ENCODE measurements at regions not wholly inside any gene's neighbourhood (a gene's known extent, or its start where the extent isn't known, plus 50 kb on each side); places are given as distances from the start of the nearest gene placed in this dataset.

DNA sequence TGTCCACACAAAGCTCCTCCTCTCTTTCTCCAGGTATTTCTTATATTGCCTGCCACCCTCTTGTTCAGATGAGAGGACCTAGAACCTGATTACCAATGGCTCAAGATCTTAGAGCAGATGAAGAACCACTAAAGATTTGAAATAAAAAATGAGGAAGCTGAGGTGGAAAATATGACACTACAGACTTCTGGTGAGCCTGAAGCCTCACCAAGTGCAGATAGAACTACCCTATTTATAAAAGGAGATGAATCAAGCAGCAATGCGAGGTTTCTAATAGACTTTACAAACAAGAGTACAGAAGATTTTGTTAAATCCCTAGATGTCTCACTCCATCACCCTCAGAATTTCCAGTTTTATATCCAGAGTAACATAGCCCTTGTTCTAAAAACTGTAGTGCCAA, 345.8 kb downstream of the TBC1D4 start:
- H3K4me3 ChIP-seq (ENCODE audit: insufficient read depth, low read depth, low read length, poor library complexity, severe bottlenecking) = no peak overlapping the region
- no peaks in the 10 kb centered on the region for H3K9me3 ChIP-seq (ENCODE audit: control insufficient read depth, low read length)
- DNase-seq = no peak
- no peaks in the 10 kb centered on the region for H3K27me3 ChIP-seq (replicated peaks; ENCODE audit: control insufficient read depth, insufficient read depth, low read length, poor library complexity, severe bottlenecking)
- H3K36me3 ChIP-seq (ENCODE audit: control insufficient read depth, insufficient read depth, low read length) = no peaks in the 10 kb centered on the region
- H3K4me1 ChIP-seq (ENCODE audit: control insufficient read depth, insufficient read depth, low read length, poor library complexity, severe bottlenecking) = no peaks in the 10 kb centered on the region
- H3K27ac ChIP-seq (ENCODE audit: insufficient read depth, low read length, poor library complexity, severe bottlenecking) = no peak overlapping the region

DNA sequence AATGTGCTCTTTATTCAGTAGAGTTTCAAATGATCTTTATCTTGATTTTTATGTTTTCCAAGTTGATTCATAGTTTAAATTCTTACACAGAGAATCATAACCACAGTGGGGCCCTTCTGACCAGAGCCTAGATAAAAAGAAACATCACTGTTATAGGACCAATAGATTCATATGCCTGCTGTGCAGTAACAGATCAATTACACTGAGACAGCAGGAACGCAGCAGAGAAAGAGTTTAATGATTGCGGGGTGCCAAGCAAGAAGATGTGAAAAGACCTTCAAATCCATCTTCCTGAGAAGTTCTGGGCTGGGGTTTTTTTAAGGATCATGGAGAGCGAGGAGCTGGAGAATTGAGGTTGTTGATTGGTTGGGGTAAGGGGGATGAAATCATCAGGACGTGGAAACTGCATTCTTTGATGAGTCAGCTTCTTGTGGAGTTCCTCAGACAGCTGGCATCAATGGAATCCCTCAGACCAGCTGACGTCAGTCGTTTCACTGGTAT, 346.6 kb downstream of the TBC1D4 start:
- DNase-seq = no peak
- Histone ChIP-seq H3K9me3 (ENCODE audit: control insufficient read depth, low read length) (no peaks in the 10 kb centered on the region), H3K27ac (ENCODE audit: insufficient read depth, low read length, poor library complexity, severe bottlenecking) (no peak overlapping the region), H3K36me3 (ENCODE audit: control insufficient read depth, insufficient read depth, low read length) (no peaks in the 10 kb centered on the region), H3K27me3 (replicated peaks; ENCODE audit: control insufficient read depth, insufficient read depth, low read length, poor library complexity, severe bottlenecking) (no peaks in the 10 kb centered on the region), H3K4me1 (ENCODE audit: control insufficient read depth, insufficient read depth, low read length, poor library complexity, severe bottlenecking) (no peaks in the 10 kb centered on the region), H3K4me3 (ENCODE audit: insufficient read depth, low read depth, low read length, poor library complexity, severe bottlenecking) (no peak overlapping the region)

DNA sequence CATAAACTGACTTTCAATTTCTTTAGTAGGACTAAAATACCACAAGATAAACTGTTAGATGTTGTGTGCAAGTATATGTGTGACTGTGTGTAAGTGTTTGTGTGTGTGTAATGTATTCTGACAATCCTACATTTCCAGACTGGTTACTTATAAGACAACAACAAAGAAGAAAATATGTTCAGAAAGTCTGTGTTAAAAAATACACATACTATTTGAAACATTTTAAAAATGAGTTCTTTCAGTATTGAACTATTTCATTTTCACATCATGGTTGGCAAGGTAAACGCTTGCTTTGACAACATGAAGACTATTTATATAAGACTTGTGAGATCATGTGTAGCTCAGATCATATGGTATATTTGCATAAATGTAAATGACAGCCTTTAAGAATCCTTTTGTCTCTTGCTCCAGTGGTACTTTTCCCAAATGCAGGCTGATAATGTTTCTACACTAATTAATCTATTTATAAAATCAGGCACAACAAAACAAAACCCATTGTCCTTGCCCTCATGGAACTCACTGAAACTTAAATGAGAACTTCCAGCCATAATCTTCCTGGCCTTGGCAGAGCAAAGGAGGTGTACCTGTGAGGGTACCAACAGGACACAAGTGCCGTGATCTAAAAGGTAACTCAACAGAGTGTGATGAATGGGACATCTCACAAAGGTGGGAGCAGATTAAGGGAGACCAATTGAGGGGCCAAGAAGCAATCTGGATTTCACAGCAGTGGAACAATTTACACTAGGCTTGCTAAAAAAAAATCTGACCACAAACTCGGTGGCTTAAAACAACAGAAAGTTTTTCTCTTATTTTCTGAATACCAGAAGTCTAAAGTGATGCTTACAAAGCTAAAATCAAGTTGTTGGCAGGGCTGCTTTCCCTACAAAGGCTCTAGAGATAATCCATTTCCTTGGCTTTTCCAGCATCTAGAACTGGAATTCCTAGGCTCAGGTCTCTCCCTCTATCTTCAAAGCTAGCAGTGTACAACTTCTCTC, 349.0 kb downstream of the TBC1D4 start:
- no peaks in the 10 kb centered on the region for H3K9me3 ChIP-seq (ENCODE audit: control insufficient read depth, low read length)
- DNase-seq = no peak
- no peaks in the 10 kb centered on the region for H3K36me3 ChIP-seq (ENCODE audit: control insufficient read depth, insufficient read depth, low read length)
- no peaks in the 10 kb centered on the region for H3K27me3 ChIP-seq (replicated peaks; ENCODE audit: control insufficient read depth, insufficient read depth, low read length, poor library complexity, severe bottlenecking)
- H3K4me3 ChIP-seq (ENCODE audit: insufficient read depth, low read depth, low read length, poor library complexity, severe bottlenecking) = no peak overlapping the region
- no peak overlapping the region for H3K27ac ChIP-seq (ENCODE audit: insufficient read depth, low read length, poor library complexity, severe bottlenecking)
- H3K4me1 ChIP-seq (ENCODE audit: control insufficient read depth, insufficient read depth, low read length, poor library complexity, severe bottlenecking) = no peaks in the 10 kb centered on the region

DNA sequence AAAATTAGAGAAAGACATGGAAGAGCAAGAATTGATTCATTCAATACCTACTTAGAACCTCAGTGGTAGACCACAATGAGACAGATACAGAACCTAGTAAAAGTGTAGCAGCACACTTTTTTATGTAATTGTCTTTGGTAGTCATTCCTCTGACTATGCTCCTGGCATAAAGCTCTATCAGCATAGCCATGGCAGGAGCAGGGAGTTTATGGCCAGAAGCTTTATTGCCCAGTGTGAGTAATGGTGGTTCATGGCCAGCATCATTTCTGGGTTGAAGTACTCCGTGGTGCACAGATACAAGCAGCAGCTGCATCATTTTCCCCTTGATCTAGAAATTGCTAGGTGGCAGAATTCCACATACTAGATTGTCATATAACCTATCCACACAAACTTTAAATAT, 352.6 kb downstream of the TBC1D4 start:
- no peaks in the 10 kb centered on the region for H3K27me3 ChIP-seq (replicated peaks; ENCODE audit: control insufficient read depth, insufficient read depth, low read length, poor library complexity, severe bottlenecking)
- DNase-seq = no peak
- no peak overlapping the region for H3K27ac ChIP-seq (ENCODE audit: insufficient read depth, low read length, poor library complexity, severe bottlenecking)

DNA sequence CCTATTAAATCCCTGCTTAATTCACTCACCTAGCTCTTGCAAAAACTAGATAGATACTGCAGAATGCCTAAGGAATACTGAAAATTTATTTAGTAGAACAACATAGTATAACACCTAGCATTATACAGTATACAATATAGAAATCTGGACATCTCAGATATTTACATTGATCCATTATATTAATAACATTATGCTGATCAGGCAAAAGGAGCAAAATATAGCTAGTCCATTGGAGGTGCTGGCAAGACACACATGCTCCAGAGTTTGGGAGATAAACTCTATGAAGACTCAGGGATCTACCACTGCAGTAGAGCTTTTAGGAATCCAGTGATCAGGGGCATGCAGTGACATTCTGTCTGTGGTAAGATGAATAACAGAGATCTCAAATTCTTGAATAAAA, 357.6 kb downstream of the TBC1D4 start:
- DNase-seq = no peak
- H3K4me1 ChIP-seq (ENCODE audit: control insufficient read depth, insufficient read depth, low read length, poor library complexity, severe bottlenecking) = no peaks in the 10 kb centered on the region
- no peak overlapping the region for H3K4me3 ChIP-seq (ENCODE audit: insufficient read depth, low read depth, low read length, poor library complexity, severe bottlenecking)
- H3K9me3 ChIP-seq (ENCODE audit: control insufficient read depth, low read length) = no peaks in the 10 kb centered on the region
- no peaks in the 10 kb centered on the region for H3K36me3 ChIP-seq (ENCODE audit: control insufficient read depth, insufficient read depth, low read length)
- H3K27me3 ChIP-seq (replicated peaks; ENCODE audit: control insufficient read depth, insufficient read depth, low read length, poor library complexity, severe bottlenecking) = no peaks in the 10 kb centered on the region
- no peak overlapping the region for H3K27ac ChIP-seq (ENCODE audit: insufficient read depth, low read length, poor library complexity, severe bottlenecking)

More for the DNA sequence above, 352.6 kb downstream of the TBC1D4 start:
- H3K36me3 ChIP-seq (ENCODE audit: control insufficient read depth, insufficient read depth, low read length) = no peaks in the 10 kb centered on the region
- no peak overlapping the region for H3K4me3 ChIP-seq (ENCODE audit: insufficient read depth, low read depth, low read length, poor library complexity, severe bottlenecking)
- no peaks in the 10 kb centered on the region for H3K4me1 ChIP-seq (ENCODE audit: control insufficient read depth, insufficient read depth, low read length, poor library complexity, severe bottlenecking)
- H3K9me3 ChIP-seq (ENCODE audit: control insufficient read depth, low read length) = no peaks in the 10 kb centered on the region

DNA sequence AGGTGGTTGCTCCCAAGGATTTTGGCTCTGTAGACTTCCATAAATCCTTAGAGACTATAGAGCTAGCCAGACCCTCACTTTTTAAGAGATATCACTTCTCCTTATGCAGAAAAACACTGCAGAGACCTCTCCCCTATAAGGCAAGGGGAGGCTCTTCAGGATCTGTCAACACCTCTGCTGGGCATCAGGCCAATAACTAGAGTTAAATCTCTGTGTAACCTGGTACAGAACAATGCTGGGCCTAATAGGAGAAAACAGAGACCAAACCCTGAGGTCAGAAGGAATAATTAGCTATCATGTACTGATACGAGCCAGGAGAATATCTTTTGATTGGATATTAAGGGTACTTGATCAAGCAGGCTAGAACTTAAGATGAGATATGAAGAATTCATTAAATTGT, 358.5 kb downstream of the TBC1D4 start:
- Histone ChIP-seq H3K27me3 (replicated peaks; ENCODE audit: control insufficient read depth, insufficient read depth, low read length, poor library complexity, severe bottlenecking) (no peaks in the 10 kb centered on the region), H3K4me1 (ENCODE audit: control insufficient read depth, insufficient read depth, low read length, poor library complexity, severe bottlenecking) (no peaks in the 10 kb centered on the region)

DNA sequence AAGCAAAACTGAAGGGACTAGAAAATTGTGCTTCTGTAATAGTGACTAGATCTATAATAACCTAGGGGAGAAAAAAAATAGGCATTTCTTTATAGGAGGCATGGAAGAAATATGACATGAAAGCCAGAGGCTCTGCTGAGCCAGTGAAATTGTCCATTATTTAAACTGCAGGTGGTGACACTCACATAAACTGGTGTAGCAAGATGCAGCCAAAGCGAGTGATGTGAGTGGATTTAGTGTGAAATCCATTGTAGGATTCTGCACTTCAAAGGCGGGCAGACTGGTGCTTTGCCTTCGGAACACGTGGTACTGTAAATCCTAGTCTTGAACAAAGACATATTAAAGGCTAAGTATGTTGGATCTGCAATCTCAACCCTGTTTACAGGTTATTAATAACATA, 361.9 kb downstream of the TBC1D4 start:
- no peaks in the 10 kb centered on the region for H3K36me3 ChIP-seq (ENCODE audit: control insufficient read depth, insufficient read depth, low read length)
- DNase-seq = no peak
- no peaks in the 10 kb centered on the region for H3K4me1 ChIP-seq (ENCODE audit: control insufficient read depth, insufficient read depth, low read length, poor library complexity, severe bottlenecking)
- H3K27ac ChIP-seq (ENCODE audit: insufficient read depth, low read length, poor library complexity, severe bottlenecking) = no peak overlapping the region
- H3K4me3 ChIP-seq (ENCODE audit: insufficient read depth, low read depth, low read length, poor library complexity, severe bottlenecking) = no peak overlapping the region
- H3K9me3 ChIP-seq (ENCODE audit: control insufficient read depth, low read length) = no peaks in the 10 kb centered on the region
- no peaks in the 10 kb centered on the region for H3K27me3 ChIP-seq (replicated peaks; ENCODE audit: control insufficient read depth, insufficient read depth, low read length, poor library complexity, severe bottlenecking)

More for the DNA sequence above, 358.5 kb downstream of the TBC1D4 start:
- Histone ChIP-seq H3K36me3 (ENCODE audit: control insufficient read depth, insufficient read depth, low read length) (no peaks in the 10 kb centered on the region), H3K9me3 (ENCODE audit: control insufficient read depth, low read length) (no peaks in the 10 kb centered on the region), H3K27ac (ENCODE audit: insufficient read depth, low read length, poor library complexity, severe bottlenecking) (no peak overlapping the region), H3K4me3 (ENCODE audit: insufficient read depth, low read depth, low read length, poor library complexity, severe bottlenecking) (no peak overlapping the region)
- DNase-seq = no peak

DNA sequence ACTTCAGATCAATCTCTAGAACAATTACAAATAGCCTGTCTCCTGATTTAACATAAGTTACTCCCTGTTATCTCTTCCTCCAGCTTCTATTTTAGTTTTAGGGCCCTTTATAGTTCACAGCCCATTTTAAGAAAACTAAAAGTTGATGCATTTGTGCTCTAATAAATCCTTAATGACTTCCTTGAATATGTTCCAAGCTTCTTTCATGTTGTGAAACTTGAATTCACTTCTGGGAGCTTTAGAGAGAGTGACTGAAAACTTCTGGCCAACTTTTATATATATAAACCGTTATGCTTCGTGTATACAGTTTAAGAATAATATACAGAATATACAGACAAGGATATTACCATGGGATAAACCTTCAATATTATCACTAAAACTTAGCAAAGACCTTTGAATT, 366.8 kb downstream of the TBC1D4 start:
- Histone ChIP-seq H3K4me3 (ENCODE audit: insufficient read depth, low read depth, low read length, poor library complexity, severe bottlenecking) (no peak overlapping the region), H3K9me3 (ENCODE audit: control insufficient read depth, low read length) (no peaks in the 10 kb centered on the region), H3K27ac (ENCODE audit: insufficient read depth, low read length, poor library complexity, severe bottlenecking) (no peak overlapping the region), H3K27me3 (replicated peaks; ENCODE audit: control insufficient read depth, insufficient read depth, low read length, poor library complexity, severe bottlenecking) (no peaks in the 10 kb centered on the region), H3K4me1 (ENCODE audit: control insufficient read depth, insufficient read depth, low read length, poor library complexity, severe bottlenecking) (no peaks in the 10 kb centered on the region), H3K36me3 (ENCODE audit: control insufficient read depth, insufficient read depth, low read length) (no peaks in the 10 kb centered on the region)
- no peak for DNase-seq

DNA sequence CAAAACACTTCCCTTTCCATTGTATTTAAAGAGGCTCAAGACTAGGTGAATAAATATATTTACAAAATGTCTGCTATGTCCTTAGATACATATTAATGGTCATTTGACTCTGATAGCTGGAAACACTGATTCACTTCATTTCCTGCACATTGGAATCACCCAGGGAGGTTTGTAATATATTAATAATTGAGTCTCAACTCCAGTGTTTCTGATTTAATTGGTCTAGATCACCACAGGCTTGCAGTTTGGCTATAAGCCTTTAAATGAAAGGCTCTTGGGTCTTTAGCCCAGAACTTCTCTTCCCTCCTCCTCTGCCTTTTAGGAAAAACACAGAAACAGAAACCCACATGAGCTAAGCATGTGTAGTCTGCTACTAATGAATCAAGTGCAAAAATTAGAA, 378.0 kb downstream of the TBC1D4 start:
- DNase-seq = no peak
- H3K36me3 ChIP-seq (ENCODE audit: control insufficient read depth, insufficient read depth, low read length) = no peaks in the 10 kb centered on the region
- no peaks in the 10 kb centered on the region for H3K9me3 ChIP-seq (ENCODE audit: control insufficient read depth, low read length)
- no peak overlapping the region for H3K4me3 ChIP-seq (ENCODE audit: insufficient read depth, low read depth, low read length, poor library complexity, severe bottlenecking)
- no peak overlapping the region for H3K27ac ChIP-seq (ENCODE audit: insufficient read depth, low read length, poor library complexity, severe bottlenecking)
- H3K4me1 ChIP-seq (ENCODE audit: control insufficient read depth, insufficient read depth, low read length, poor library complexity, severe bottlenecking) = no peaks in the 10 kb centered on the region
- no peaks in the 10 kb centered on the region for H3K27me3 ChIP-seq (replicated peaks; ENCODE audit: control insufficient read depth, insufficient read depth, low read length, poor library complexity, severe bottlenecking)

DNA sequence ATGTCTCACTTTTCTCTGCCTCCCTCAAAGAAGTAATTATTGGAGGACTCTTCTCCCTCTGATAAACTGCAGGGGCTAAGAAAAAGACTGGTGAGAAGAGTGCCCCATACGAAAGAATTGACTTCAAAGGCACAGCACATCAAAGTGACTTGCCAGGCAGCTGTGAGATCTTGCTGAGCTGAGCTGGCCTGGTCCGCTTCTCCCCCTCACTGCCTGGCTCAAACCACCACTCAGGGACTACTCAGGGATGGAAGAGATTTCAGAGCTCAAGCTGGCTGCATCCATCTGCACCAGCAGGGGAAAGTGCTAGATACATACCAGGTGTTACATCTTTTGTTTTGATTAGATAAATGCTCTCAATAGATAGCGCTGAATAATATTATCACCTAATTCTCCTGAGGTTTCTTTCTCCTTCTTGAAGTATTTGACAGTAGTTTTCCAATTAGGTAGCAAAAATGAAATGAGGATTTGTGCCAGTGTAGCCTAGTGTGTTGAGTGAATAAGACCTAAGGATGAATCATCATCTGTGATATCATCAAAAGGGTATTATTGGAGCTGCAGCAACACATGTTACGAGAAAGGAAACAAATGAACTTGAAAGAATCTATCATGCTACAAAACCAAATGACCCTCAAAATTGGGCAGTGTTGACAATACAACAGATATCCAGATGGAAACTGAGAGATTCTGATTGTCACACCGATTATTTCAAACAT, 379.8 kb downstream of the TBC1D4 start:
- Histone ChIP-seq H3K36me3 (ENCODE audit: control insufficient read depth, insufficient read depth, low read length) (no peaks in the 10 kb centered on the region), H3K9me3 (ENCODE audit: control insufficient read depth, low read length) (no peaks in the 10 kb centered on the region), H3K27me3 (replicated peaks; ENCODE audit: control insufficient read depth, insufficient read depth, low read length, poor library complexity, severe bottlenecking) (no peaks in the 10 kb centered on the region), H3K4me1 (ENCODE audit: control insufficient read depth, insufficient read depth, low read length, poor library complexity, severe bottlenecking) (no peaks in the 10 kb centered on the region), H3K4me3 (ENCODE audit: insufficient read depth, low read depth, low read length, poor library complexity, severe bottlenecking) (no peak overlapping the region), H3K27ac (ENCODE audit: insufficient read depth, low read length, poor library complexity, severe bottlenecking) (no peak overlapping the region)
- no peak for DNase-seq
